HG02678 (cell line): ENCODE measurements at regions not wholly inside any gene's neighbourhood (a gene's known extent, or its start where the extent isn't known, plus 50 kb on each side); places are given as distances from the start of the nearest gene placed in this dataset.
"Not testable (repeated sequence)": the region's sequence is repeated elsewhere in the genome, so short reads cannot be mapped to it uniquely, and the experiment has no call there.

Source experiments
- ATAC-seq: cut with Tn5 transposase; IDR thresholded peaks from one replicate; pipeline ENCODE4 v1.9.1; 2021; ENCODE audit warnings: mild to moderate bottlenecking, moderate library complexity; ENCODE audit not compliant: unreplicated experiment

DNA sequence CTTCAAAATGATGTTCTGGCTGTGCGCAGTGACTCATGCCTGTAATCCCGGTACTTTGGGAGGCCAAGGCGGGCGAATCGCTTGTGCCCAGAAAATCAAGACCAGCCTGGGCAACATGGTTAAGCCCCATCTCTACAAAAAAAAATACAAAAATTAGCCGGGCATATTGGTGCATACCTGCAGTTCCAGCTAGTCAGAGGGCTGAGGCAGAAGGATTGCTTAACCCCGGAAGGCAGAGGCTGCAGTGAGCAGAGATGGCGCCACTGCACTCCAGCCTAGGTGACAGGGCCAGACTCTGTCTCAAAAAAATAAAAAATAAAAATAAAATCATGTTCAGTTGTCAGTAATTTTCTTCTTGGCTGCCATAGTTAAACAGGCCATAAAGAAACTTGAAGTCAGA, 245.9 kb upstream of the USP15 start:
- no peak for ATAC-seq

DNA sequence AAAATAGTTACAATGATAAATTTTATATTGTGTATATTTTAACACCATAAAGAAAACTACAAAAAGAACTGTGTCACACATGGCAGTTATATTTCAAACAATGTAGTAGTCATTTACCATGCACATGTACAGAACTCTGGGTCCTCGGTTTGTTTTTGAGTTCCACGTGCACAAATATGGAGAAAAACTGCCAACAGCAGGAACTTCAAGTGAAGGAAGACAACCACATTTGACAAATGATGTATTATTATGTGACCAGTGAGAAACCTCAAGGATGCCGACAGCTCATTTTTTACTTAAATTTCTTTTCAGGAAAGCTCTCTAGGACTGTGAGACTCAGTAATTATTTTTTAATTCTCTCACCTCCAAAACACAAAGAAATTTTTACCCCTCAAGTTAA, 244.2 kb upstream of the USP15 start:
- ATAC-seq: no peak

DNA sequence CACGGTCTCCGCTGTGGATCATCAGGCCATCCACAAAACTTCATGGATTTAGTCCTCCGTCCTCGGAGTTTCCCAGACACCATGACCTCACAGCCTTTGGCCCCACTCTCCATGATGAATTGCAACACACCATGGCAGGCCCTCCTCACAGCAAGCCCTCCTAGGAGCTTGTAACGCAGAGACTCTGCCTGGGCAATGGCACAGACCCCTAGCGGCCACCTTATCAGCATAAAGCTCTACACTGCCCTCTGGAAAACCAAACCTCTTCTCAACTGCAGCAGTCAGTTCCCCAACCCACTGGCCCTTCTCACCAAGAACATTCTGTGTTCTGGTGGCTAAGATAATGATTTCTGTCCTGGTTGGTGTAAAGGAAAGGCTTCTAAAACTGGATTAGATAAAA, 238.4 kb upstream of the USP15 start:
- no peak for ATAC-seq

DNA sequence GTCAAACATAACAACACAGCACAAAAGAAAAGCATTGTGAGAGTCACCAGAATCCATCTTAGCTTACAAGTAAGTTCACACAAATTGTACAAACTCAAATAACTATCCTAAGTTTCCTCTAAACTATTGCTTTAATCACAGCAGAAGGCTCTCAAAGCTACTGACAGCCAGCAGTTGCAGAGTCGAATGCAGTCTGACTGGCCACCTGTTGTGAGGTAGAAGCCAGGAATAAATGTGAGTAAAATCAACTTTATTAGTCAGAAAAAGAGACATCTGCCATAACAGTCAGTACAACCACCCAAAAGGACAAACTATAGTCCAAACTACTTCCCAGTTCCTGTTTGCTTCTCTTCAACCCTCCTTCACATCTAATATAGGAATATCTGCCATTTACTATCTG, 231.7 kb upstream of the USP15 start:
- no peak for ATAC-seq

DNA sequence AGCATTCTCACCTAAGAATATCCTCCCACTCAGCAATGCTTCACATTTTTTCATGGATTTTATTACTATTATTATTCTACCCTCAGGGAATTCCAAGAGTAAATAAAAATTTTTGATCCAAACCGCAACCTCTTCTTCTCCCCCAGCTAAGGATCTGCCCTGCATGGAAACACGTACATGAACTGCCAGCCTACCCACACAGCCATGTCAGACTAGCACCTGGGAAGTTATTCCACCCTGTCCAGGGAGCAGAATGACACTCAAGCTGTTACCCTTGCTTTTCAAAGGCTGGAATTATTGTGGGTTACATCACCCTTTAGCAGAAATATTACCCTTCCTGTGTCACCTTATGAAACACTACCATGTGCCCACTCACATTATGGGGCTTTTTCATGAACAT, 227.3 kb upstream of the USP15 start:
- no peak for ATAC-seq

DNA sequence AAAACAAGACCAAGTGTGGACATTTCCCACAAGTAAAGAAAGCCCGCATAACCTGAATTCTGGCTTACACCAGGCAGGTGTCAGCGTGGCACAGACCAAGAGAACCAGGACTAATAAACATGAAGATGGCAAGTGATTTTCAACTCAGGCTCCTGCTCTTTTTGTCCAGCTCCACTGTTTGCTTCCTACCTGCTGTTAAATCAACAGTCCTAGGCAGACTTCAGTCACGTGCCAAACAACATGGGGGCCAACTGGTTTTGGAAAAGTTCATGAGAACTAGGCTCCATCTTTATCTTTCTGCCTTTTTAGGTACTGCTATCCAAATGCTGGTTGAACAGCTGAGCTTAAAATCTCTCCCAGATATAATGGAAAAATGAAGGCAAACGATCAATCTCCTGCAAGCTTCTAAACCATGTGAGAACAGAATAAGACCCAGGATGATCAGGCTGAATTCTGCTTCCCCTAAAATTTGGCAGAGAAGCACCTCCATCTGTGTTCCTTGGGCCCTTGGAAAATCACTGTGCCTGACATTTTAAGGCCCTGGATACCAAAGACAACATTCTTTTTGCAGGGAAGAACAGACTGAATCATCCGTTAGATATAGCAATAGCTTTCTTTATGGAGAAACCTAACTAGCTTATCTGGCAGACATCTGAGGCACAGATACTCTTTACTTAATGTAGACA, 215.6 kb upstream of the USP15 start:
- no peak for ATAC-seq

DNA sequence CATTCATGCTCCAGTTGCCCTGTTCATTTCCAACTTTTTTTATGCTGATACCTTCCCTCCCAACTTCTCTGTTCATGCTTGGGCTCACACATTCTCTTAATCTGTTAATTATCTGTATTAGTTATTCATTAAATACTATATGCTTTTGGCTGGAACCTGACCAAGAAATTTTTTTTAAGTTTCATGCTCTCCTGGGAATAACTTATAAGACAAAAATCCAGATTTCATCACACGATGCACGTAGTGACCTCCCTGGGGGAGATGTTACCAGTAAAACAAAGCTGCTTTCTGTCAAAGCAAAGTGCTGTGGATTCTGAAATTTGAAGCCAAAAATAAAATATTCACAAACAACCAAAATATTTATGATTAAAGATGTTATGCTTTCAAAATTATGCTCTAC, 215.0 kb upstream of the USP15 start:
- no peak for ATAC-seq

DNA sequence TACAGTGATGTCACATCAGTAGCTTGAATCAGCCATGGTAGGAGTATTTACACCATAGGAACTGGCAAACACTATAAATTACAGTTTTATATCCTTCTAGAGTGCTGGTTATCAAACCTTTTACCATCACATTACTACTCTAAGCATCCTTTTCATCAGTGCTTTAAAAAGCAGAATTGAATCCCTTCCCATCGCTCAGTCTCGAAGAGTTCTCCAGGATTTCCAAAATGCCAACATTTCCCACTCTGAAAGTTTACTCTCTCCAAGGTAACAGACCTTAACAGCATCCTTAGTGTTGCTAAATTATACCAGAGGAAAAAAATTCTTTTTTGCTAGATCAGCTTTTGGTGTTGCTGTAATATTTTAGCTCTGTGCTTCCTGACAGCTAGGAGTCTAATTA, 209.4 kb upstream of the USP15 start:
- ATAC-seq: no peak

DNA sequence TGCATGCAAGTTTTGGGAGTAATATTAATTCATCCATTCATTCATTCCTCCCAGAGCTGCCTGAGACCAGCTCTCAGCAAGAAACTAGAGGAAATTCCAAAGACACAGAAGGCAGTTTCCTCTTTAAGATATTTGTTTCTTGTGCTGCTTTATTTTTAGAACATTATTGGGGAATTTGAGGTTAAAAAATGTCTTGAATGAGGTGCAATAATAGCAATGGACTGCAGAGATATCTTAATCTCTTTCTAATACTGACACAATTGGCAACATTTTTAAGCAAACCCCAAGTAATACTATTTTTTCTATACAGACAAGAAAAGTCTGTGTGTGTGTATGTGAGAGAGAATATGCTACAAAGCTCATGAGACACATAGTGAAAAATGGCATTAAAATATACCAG, 190.2 kb upstream of the USP15 start:
- no peak for ATAC-seq

DNA sequence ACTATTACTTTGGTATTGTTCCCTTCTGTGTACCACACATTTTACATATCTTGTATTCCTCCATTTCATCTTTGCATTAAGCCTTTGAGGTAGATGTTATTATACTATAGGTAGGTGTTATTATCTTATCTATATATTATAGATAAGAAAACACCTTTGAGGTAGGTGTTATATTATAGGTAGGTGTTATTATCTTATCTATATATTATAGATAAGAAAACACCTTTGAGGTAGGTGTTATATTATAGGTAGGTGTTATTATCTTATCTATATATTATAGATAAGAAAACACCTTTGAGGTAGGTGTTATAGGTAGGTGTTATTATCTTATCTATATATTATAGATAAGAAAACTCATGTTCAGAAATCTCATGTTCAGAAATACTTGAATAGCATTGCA, 187.0 kb upstream of the USP15 start:
- ATAC-seq: not testable (repeated sequence)

DNA sequence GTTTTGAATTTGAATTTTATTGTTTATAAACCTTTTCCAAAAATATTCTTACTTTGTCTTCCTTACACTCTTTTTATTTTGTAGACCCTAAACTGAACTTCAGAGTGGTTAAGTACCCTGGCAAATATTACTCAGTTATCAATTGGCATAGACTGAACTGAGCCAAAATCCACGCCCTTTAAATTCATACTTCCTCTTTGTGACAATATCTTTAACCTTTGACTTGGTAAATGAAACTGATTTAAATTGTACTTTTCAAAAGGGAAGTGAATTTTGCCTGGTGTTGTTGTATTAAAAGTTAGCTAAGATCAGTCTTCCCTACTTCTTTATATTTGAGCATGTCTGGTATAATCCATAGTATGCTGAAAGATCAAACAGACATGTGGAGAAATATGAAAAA, 184.3 kb upstream of the USP15 start:
- no peak for ATAC-seq

DNA sequence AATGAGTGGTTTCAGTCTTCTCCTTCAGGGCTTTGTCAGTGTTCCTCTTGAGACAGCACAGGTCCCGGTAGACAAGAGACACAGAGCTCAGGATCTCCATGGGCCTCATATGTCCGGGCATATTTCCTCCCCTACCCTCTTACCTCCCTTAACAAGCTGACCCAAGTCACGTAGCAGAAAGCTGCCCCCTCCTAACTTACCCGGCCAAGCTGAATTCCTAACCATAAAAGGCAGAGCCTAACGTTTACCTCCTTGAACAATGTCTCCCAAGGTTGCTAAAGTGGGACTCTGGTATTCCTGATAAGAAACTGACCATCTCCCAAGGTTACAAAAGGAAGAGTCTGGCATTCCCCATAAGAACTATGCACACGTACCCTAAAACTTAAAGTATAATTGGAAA, 182.2 kb upstream of the USP15 start:
- ATAC-seq: no peak

DNA sequence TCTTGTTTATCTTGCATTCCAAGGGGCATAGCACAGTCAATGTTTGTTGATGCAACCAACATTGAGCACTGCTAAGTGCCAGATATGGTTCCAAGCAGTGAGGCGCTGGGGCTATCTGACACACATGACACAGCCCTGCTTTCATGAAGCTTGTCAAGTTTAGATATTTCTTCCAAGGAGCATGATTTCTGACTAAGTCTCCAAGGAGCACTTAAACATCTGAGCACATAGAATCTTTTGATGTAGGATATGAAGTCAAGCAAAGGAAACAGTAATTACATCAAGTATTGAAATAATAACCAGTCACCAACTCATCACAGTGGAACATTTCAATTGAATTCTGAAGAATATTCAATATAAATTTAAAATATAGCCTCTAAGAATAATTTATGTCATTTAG, 177.8 kb upstream of the USP15 start:
- no peak for ATAC-seq

DNA sequence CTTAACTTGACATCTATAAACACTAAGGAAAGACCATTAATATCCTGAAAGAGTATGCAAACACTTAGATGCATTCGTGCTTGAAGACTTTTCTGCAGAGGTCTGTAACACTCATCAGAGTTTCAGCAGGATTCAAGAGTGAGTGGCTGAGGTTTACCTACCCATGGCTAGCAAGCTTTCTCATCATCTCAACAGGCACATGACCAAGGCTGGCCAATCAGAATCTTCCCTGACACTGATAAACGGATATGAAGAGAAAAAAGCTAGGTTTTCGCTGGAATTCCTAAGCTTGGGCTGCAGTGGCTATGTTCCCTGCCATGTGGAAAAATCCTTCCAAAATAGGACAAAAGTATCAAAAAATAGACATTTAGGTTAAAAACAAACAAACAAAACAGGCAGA, 162.1 kb upstream of the USP15 start:
- no peak for ATAC-seq

DNA sequence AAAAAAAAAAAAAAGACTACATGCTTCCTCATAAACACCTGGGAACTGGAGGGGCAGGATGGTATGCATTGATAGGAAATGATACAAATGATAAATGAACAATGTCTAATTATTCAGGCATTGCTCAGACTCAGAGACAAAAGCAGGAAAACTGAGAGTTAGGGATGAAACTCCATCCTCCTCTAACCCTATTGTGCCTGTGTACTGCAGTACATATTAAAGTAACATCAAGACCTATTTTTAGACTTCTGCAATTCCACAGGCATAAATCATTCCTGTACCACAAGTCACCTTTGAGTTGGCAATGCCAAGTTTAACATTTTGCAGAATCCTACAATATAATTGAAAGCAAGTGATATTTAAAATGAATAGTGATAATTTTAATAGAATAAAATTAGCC, 156.5 kb upstream of the USP15 start:
- no peak for ATAC-seq

DNA sequence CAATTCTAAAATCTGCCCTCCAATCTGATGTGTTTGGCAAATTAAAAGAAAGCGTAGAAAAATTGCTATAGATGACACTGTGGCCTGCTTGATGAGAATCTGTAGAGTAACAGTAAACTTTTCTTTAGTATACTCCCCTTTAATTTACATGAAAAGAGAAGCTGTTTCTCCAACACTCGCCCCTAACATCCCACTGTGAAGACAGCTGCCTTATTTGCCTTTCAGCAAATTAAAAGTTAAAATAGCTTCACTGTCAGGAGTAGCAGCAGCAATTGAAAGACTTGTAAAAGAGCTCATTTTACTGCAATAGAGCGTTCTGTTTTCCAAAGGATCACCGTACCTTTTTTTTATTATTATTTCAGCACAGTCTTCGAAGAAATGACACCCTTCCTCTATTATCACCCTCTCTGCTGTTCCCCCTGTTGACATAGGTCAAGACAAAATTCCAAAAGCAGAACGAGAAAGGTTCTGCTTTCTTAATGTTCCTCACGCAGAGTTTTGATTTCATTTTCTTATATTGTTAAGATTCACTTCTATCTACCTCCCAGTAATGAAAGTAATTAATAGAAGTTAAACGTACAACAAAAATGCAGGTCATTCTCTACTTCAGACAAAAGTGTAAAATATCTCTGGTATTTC, 153.5 kb upstream of the USP15 start:
- ATAC-seq: no peak

DNA sequence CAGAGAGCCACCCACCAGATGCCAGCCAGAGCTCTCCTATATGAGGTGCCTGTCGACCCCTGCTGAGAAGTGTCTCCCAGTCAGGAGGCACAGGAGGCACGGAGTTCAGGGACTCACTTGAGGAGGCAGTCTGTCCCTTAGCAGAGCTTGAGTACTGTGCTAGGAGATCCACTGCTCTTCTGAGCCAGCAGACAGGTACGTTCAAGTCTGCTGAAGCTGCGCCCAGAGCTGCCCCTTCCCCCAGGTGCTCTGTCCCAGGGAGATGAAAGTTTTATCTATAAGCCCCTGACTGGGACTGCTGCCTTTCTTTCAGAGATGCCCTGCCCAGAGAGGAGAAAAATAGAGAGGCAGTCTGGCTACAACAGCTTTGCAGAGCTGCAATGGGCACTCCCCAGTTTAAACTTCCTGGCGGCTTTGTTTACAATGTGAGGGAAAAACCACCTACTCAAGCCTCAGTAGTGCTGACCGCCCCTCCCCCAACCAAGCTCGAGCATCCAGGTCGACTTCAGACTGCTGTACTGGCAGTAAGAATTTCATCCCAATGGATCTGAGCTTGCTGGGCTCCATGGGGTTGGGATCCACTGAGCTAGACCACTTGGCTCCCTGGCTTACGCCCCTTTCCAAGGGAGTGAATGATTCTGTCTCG, 146.7 kb upstream of the USP15 start:
- no peak for ATAC-seq

DNA sequence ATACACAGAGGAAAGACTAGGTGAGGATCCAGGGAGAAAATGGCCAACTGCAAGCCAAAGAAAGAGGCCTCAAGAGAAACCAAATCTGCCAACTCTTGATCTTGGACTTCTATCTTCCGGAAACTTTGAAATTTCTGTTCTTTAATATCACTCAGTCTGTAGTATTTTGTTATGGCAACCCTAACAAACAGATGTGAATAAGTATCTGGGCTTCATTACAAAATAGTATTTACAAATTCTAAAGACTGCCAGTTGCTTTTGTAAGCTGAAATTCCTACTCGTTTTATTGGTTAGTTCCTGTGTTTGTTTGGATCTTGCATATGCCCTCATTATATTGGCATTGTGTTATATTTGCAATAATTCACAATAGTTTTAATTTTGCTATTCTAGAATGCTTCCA, 143.2 kb upstream of the USP15 start:
- no peak for ATAC-seq

DNA sequence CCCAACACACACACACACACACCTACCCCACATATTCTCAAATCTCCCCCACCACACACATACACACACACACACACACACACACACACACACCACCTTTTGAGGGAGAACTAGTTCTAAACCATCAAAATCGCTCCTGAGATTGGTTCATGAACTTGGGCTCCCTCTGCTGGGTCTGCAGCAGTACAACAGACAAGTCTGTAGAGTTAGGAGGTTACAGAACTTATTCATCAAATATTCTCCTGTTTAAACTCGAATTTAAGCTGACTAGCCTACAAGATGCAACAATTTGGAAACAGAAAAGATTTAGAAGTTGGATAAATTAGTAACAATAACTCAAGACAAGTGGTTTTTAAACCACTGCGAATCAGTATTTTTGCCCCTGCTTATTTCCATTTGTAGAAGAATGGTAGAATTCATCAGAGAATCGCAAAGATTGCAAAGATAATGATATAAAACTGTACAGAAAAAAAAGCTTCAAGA, 136.4 kb upstream of the USP15 start:
- peak; percentile 92 for ATAC-seq

DNA sequence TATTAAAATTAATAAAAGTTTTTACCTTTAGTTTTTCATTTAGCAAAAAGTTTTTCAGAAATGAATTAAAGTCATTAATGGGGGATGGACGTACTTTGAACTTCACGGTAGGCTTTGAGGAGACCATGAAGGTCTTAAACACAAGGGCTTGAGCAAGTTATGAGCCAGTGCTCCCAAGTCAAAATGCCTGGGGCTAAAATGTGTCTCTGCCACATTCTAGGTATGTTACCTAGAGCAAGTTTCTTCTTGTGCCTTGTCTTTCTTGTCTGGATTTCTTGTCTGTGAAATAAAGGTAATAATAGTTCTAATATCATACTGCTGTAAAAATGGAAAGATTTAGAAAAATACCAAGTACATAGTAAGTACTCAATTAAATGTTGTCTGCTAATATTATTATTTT, 132.7 kb upstream of the USP15 start:
- ATAC-seq: no peak

DNA sequence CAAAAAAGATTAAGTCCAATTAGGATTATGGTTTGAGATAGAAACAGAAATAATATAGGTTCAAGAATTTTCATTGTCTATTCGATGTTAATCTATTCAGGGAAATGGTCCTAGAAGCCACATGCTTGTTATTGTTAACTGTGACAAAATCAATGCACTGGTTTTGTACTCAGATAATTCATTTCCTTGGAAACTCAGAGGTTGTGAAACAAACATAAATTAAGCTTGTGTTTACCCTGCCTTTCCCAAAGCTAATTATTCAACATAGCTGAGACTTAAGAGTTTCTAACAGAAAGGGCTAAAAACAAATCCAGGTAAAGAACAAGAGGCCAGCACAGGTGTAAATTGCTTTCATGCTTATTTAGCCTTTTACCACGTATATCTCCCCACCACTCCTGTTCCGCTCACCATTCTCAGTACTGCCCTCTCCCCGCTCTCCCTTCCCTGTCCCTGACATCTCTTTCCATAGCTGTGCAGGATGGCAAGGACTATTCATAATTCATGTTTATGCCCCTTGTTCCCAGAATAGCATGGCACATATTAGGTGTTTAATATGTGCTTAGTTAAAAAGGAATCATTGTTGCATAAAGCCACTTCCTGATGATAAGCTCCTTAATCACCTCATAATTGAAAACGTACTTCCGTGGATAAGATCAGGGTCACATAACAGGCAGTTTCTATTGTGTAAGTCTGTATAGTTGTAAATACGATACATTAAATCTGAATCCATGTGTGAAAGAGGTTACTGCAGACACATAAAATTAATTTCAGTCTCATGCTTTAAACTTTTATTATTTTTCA, 131.8 kb upstream of the USP15 start:
- no peak for ATAC-seq

DNA sequence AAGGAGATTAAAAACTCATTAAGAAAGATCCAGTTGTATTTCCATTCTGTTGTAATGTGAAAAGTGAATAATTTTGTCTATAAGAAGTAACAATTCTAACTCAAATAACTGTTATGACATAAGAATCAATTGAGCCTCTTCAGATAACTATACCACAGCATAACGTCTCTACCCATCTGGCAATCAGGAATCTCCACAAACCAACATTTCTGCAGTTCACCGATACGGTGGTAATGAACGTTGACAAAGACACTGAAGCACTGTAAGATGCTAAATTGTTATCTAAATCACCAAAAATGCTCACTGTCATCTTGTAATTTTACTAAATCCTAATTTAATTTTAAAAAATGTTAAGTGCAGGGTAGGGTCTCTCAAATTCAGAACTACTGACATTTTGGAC, 130.9 kb upstream of the USP15 start:
- no peak for ATAC-seq
